Stimulated activated CD8-positive, alpha-beta memory T cell treated with anti-CD3 and anti-CD28 coated beads, Interleukin-15, amount 100 ng/mL, for 24 hours (primary cell): ENCODE measurements at regions not wholly inside any gene's neighbourhood (a gene's known extent, or its start where the extent isn't known, plus 50 kb on each side); places are given as distances from the start of the nearest gene placed in this dataset.
"Not testable (repeated sequence)": the region's sequence is repeated elsewhere in the genome, so short reads cannot be mapped to it uniquely, and the experiment has no call there.

Experiments used
- DNase-seq: peaks from one replicate; pipeline ENCODE4 v3.0.0-alpha.2; 2020; ENCODE audit warnings: low read depth

DNA sequence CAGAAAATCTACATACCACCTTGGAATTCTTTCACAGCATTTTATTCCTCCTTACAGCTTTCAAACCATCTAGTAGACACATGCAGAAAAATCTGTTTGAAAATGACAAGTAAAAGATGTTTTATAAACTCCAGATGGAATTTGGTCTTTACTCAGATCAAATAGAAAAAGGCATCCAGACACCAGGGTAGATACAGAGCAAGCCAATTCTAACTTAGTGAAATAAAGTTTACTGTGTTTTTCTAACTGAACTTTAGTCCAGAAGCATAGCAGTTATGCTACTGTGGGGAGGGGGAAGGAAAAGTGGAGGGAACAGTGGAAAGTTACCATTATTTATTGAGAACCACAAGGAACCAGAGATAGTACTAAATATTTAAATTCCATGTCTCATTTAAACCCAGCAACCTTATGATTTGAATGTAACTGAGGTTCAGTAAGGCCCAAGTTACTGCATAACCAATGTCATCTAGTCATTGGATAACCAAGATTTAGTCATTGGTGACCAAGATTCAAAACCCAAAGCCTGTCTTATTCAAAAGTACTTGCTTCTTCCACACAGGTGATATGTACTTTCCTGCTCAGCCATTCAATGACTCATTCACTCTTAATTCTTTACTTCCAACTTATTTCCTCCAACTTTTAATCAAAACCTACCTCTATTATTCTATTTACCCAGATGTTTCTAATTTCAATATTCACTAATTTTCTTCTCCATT is 57.7 kb downstream of the RAD51AP2 start:
- DNase-seq: no peak

DNA sequence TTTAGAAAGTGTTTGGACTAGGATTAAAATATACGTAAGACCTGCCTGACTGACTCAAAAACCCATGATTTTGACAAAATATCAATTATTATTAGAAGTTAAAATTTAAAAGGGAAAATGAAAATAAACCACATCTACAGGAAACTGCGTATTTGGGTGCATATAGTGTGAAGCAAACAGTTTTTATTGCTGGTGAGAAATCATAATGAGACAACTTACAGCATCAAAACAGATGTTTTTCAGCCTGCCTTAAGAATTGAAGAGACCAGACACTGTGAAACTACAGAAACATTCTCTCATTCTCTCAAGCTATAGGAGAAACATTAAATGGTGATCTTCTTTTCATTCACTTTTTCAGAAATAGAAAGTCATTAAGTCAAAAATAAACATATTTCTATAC is 62.9 kb downstream of the RAD51AP2 start:
- no peak for DNase-seq

DNA sequence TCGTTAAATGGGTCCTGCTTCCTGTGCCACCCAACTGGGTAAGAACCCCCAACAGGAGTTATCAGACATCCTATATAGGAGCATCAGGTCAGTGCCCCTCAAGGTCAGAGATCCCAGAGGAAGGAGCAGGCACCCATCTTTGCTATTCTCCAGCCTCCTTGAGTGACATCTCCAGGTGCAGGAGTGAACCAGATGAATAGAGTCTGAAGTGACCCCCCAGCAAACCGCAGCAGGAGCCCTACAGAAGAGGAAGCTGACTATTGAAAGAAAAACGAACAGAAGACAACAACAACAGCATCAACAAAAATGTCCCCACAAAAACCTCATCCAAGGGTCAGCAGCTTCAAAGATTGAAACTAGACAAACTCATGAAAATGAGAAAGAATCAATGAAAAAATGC is 72.0 kb downstream of the RAD51AP2 start:
- DNase-seq: not testable (repeated sequence)

DNA sequence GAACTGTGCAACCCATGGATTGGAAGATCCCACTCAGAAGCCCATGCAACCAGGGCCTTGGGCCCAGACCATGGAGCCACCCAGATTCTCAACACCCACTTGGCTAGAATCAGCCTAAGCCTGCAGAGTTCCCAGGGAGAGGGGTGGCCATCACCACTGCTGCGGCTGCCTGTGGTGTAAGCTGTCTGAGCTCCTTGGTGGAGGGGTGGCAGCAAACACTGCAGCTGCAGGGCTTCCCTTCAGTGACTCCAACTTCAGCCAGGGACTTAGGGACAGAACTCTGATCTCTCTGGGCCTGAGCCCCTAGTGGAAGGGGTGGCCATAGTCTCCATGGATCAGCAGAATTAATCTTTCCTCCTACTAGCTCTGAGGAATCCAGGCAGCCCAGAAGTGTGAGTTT is 72.5 kb downstream of the RAD51AP2 start:
- no peak for DNase-seq

DNA sequence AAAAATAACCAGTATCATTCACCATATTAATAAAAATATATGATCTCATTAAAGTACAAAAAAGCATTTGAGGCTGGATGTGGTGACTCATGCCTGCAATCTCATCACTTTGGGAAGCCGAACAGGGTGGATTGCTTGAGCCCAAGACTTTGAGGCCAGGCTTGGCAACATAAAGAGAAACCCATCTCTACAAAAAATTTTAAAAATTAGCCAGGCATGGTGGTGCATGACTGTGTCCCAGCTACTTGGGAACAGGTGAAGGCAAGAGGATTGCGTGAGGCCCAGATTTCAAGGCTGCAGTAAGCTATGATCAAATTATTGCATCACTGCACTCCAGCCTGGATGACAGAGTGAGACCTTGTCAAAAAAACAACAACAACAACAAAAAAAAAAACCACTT is 75.9 kb downstream of the RAD51AP2 start:
- no peak for DNase-seq

DNA sequence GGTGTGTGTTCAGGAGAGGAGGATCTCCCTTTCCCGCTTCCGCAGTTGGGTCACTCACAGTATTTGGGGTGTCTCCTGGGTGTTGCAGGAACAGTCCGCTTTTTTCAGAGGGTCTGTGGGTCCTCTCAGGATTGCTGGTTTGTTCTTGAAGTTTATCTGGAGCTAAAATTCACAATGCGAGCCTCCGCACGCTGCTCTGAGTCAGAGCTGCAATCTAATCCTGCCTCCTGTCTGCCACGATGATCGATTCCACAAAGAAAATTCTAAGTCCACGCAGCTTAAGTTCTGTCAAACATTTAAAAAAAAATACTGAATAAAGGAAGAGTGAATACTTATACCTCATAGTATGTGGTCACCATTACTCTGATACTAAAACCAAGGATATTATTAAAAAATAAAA is 76.5 kb downstream of the RAD51AP2 start:
- DNase-seq: no peak

DNA sequence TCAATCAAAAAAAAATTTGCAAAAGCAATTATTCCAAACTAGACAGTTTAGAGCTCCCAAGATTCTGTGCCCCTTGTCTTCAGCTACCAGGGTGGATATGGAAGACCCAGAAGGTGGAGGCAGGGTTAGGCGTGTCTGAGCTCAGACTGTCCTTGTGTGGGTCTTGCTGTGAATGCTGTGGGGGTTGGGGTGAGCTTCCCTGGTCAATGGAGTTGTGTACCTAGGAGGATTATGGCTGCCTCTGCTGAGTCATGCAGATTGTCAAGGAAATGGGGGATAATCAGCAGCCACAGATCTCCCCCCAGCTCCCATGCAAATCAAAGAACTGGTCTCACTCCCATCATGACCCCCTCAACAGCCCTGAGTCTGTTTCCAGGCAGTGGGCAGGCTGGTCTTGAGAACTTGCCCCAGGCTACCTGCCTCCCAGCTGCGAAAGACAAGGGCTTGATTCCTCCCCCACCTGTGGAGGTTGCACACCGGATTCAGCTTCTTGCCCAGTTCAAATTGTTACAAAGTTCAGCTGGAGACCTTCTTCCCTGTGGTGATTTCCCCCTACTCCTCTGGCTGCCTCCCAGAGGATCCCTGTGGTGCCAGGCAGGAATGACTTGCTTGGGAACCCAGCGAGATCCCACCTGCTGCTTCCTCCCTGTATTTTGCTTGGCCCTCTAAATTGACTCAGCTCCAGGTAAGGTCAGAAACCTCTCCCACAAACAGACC is 77.0 kb downstream of the RAD51AP2 start:
- no peak for DNase-seq

DNA sequence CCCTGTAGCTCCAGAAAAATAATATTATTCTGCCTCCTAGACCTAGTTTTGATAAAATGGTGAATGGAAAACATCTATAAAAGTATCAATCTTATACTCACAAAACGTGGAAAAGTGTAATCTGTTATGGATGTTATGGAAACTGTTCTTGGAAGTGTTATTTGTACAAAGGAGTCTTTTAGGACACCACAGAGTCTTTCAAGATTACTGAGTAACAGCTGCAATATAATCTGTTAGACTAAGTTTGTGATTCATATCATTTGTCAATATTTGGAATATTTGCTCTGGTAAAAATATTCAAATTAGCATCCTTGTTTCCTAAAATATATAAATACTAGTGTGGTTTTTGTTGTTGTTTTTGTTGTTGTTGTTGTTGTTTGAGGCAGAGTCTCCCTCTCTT is 87.9 kb downstream of the RAD51AP2 start:
- DNase-seq: no peak

DNA sequence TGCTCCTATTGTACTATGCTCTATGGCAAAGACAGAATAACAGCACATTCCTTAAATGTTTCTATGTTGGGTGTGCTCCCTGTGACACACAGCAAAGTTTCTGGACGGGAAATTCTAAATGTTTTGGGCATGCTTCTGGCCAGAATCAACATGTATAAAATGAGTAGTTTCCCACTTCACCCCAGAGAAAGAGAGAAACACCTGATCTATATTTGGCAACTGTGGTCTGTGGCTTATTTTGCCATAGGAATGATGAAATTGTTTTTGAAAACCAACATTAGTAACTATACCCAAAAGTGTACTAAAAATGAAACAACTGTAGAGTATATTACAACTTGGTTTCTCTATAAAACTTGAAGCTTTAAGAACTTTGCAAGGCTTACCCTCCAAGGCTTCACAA is 89.1 kb downstream of the RAD51AP2 start:
- no peak for DNase-seq

DNA sequence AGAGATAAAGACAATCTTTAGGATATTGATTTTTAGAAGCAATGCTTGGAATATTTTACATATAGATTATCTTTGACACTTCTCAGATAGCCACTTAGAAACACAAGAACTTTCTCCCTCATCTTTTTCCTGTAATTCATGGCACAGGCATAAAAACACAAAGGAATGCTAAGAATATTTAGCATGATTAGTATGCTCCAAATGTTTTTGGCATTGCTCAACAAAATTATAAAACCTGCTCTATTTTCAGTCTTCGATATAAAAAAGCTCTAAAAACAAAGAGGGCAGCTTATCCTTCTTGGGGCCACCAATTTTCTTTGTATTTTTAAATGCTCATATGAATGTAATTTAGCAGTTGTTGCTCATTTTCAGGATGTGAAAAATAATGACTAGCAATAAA is 90.8 kb downstream of the RAD51AP2 start:
- DNase-seq: no peak

DNA sequence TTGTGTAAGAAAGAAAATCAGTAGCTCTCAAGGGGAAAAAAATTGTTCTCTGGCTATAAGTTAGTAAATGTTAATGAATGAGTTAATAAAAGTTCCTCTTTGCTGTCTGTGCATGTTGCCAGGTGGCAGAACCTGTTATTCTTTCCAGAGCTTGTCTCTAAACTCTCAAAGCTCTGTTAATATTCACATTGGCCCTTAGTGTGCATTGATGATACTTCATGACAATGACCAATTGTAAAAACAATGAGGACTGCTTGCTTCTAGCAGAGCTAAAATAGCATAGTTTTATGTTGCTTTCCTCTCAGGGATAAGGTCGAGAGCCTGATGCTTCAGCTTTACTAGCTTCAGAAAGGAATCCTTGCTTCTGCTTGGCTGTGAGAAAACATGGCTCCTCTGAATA is 91.5 kb downstream of the RAD51AP2 start:
- DNase-seq: no peak

DNA sequence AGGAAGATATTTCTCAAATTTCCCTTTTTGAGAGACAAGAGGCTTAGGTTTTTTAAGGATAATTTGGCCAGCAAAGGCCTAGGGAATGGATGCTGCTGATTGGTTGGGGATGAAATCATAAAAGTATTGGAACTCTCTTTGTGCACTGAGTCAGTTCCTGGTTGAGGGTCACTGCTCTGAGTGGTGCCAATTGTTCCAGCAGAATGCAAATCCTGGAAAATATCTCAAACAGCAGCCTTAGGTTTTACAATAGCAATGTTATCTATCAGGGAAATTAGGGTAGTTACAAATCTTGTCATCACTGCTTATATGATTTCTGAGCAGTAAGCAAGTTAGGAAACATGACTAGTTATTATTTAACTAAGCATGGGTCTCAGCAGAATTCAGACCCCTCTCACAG is 96.2 kb downstream of the RAD51AP2 start:
- no peak for DNase-seq

DNA sequence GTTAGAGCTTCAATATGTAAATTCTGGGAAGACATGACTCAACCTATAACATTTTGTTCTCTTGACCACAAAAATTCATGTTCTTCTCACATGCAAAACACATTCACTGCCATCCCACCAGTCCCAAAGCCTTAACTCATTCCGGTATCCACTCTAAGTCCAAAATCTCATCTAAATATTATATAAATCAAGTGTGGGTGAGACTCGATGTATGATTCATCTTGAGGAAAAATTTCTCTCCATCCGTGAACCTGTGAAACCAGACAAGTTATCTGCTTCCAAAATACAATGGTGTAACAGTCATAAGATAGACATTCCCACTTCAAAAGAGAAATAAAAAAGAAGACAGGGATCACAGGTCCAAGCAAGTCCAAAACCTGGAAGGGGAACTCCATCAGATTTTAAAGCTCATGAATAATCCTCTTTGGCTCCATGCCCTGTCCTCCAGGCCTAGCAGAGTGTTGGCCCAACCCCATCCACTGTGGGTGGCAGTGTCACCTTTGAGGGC is 101.3 kb downstream of the RAD51AP2 start:
- DNase-seq: no peak

DNA sequence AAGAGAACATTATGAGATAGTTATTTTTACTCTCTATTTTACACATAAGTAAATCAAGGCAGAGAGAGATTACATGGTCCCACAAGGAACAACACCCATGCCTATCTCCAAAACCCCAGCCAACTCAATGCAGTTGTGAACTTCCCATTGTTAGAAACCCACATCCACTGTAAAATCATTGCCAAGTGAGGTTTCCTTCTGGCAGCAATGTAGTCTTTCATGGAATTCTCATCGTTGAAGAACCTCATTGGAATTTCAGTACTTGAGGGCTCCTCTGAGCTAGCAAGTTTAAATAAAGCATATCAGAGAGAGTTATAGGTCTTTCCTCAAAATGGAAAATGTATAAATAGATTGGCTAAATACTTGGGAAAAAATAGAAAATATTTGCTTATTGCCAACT is 105.2 kb downstream of the RAD51AP2 start:
- DNase-seq: no peak

DNA sequence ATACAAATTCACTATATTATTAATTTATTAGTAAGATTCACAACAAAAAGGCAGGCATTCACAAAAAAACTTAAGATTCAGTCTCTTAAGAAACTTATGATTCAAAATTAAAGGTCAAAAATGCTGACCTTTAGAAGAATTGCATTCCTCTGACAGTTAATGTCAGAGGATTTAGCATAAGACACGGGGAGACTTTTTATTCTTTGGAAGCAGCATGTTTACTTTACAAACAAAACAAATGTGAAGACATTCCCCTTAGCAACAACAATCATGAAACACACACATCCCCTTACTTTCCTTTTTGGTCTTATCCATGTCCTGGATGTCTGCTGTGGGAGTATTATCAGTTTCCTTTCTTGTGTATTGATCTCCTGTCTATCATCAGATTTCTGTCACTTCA is 117.1 kb downstream of the RAD51AP2 start:
- no peak for DNase-seq

DNA sequence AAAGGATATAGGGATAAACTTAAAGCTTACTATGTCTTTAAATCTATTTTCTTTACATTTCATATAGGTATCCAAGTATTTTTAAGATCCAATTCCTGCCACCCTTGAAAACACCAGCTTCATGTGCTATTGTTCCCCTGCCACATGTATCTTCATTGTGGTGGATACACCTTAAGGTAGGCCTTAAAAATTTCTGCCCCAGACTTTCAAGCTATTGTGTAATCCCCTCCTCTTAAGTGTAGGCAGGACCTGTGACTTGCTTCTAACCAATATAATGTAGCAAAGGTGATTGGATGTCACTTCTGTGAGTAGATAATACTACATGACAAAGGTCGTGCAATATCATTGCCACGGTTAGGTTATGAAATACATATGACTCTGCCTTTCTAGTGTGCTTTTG is 119.5 kb downstream of the RAD51AP2 start:
- DNase-seq: no peak

DNA sequence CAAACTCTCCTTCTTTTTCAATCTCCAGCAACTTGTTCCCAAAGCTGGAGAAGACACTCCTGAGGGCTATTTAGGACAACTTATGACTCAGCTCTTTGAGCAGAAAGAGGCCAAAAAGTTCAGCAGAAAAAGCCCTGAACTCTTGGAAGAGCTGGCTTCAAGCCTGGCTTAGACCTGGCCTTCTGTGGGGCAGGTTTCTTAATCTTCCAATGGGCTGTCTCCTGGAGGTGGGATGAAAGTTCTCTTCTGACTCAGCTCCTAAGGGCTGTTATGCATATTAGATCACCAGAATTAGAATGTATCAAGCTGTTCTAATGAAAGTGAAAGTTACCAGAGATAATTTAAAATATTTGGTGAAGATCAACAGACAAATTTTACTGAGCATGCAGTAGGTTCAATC is 129.4 kb downstream of the RAD51AP2 start:
- DNase-seq: no peak

DNA sequence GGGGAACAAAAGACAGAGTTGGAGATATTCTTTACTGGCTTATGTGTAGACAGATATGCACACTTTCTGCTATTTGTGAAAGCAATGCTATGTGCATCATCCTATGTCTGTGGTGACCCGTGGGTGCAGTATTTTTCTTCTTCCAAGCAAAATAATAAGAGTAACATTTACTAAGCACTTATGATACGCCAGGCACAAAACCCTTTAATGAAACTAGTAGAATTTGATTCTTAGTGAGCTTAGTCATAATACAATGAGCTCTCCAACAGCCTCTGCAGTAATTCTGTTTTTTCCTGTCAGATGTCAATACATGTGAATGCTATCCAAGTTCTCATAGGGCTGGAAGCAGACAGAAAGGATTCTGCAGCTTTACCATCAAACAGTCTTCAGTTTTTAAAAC is 130.6 kb downstream of the RAD51AP2 start:
- DNase-seq: no peak

DNA sequence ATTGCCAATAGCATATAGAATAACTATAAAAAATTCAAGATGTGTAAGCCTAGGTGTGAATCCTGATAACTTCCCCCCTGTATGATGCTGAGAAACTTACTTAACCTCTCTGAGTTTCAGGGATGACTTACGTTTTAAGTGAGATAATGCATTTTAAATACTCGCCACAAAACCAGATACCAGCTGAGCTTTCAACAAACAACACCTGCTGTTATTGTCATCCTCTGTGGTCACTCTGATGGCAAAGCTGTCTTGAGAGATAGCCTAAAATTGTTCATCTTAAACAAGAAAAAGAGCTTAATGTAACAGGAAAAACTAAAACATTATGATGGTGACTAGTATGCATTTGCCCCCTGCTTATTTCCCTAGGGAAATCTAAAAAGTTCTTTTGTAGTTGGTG is 131.5 kb downstream of the RAD51AP2 start:
- DNase-seq: no peak

DNA sequence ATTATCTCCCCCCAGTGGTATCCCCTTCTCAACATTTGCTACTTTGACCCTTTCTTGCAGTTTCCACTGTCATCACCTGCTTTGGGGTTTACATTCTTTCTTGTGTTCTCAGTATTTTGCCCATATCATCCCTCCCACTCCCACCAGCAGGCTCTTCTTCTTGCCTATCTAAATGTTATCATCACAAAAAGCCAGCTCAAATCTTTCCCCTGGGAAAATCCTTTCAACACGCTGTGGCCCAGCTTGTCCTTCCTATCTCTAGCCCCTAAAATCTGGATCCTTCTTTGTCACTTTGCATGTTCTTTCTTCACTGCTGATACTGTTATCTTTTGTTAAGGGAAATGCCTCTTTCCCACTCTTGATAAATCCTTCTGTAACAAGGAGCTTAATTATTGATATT is 138.2 kb downstream of the RAD51AP2 start:
- DNase-seq: no peak

DNA sequence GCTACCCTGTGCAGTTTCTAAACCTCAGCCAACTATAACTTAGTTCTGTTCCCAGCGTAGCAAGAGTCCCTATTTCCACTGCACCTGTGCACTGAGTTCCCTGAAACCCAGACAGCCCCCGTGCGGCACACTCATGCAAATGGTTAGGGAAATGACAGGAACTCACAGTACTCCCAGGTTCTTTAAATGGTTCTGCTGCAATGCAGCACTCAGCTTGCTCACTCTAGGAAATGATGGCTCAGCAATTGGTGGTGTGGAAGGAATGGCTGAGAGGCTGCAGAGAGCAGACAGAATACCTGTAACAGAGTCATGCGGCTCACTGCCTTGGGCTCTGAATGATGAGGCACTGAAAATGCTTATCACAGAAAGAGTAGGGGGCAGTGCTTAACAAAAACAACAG is 143.0 kb downstream of the RAD51AP2 start:
- DNase-seq: no peak

DNA sequence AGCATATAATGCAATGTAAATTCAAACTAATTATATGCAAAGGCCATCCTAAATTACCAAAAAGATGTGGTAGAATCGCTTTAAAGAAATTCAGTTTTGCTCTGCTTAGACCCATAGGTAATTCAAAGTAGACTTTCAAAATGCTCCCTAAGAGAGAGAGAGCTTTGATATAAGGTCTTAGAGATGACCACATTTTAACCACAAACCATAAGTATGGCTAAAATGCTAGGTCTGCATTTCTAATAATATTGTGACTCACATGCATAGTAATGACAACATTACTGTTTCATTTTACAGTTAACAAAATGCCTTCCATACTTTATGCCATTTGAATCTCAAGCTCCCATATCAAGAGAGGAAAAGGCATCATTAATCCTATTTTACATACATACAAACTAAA is 144.5 kb downstream of the RAD51AP2 start:
- DNase-seq: no peak

DNA sequence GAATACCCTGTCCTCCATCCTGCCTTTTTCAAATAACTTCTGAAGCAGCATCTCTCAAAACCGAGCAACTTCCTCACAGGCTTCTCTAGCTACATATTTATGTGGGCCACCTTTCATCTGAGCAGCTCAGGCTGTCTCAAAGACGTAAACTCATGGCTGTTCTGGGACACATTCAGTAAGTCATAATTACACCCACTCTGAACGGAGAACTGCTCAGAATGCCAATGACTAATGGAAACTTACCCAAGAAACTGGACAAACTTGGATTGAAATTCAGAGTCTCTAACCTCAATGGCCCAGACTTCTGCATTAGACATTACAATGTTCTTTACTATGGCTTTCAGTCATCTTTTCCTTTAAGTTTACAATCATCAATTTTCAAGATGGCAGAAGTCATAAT is 145.2 kb downstream of the RAD51AP2 start:
- DNase-seq: no peak

DNA sequence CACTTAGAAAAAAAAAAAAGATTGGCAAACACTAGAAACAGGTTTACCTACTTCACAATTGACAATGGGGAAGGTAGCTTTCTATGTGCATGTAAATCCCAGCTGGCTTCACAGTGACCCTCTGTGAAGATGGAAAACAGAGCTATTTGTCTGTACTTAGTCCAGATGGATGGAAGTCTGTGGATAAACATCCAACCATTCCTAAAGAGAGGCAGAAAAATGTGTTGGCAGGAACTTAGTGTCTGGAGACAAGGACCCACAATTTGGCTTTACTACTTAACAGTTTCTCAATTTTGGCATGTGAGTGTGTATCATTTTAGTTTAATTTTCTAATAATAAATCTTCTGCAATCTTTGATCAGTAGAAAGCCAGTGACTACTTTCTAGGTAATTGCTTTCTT is 154.4 kb downstream of the RAD51AP2 start:
- no peak for DNase-seq
